ENCODE measurements at regions not wholly inside any gene's neighbourhood (a gene's known extent, or its start where the extent isn't known, plus 50 kb on each side); places are given as distances from the start of the nearest gene placed in this dataset.

- Mint-ChIP-seq H3K27me3 (ENCODE audit: insufficient read depth, unreplicated experiment) (no peaks in the 10 kb centered on the region), H3K4me3 (ENCODE audit: unreplicated experiment) (no peak overlapping the region), H3K4me1 (ENCODE audit: low read depth, unreplicated experiment) (no peaks in the 10 kb centered on the region), H3K36me3 (ENCODE audit: insufficient read depth, unreplicated experiment) (no peaks in the 10 kb centered on the region), H3K27ac (ENCODE audit: unreplicated experiment) (no peak overlapping the region), H3K9me3 (ENCODE audit: unreplicated experiment) (no peaks in the 10 kb centered on the region)
- intact Hi-C loops (cut with micrococcal nuclease; ENCODE audit: unreplicated experiment) = no loop called here
- Histone ChIP-seq H3K27me3 (replicated peaks; ENCODE audit: control insufficient read depth, insufficient read depth, low read length) (no peaks in the 10 kb centered on the region), H3K4me3 (ENCODE audit: low read depth, low read length) (no peak overlapping the region), H3K36me3 (ENCODE audit: control insufficient read depth, insufficient read depth, low read length) (no peaks in the 10 kb centered on the region), H3K9me3 (no peaks in the 10 kb centered on the region), H3K4me1 (no peaks in the 10 kb centered on the region)
- DNase-seq = no peak
- no peak for TF ChIP-seq CTCF (IDR thresholded peaks at IDR 0.05; ENCODE audit: insufficient read depth in 1 of 2, low read depth in 1 of 2, low read length in 1 of 2, severe bottlenecking in 1 of 2, unreplicated experiment in 1 of 2)
- BruUV-seq (replicated peaks) = no TSS peak
- CTCF ChIA-PET = no interaction called here
- POLR2A ChIA-PET = no interaction called here
Observed at GRCh38 chr2:123717636-123718334, 307.3 kb upstream of the CNTNAP5 start.

- no peaks in the 10 kb centered on the region for H3K27me3 ChIP-seq (replicated peaks; ENCODE audit: control insufficient read depth, insufficient read depth, low read length)
- no peak for TF ChIP-seq CTCF (IDR thresholded peaks at IDR 0.05; ENCODE audit: insufficient read depth in 1 of 2, low read depth in 1 of 2, low read length in 1 of 2, severe bottlenecking in 1 of 2, unreplicated experiment in 1 of 2)
- H3K4me1 ChIP-seq = no peaks in the 10 kb centered on the region
- H3K4me1 Mint-ChIP-seq (ENCODE audit: low read depth, unreplicated experiment) = no peaks in the 10 kb centered on the region
- no peaks in the 10 kb centered on the region for H3K9me3 Mint-ChIP-seq (ENCODE audit: unreplicated experiment)
- no peak overlapping the region for H3K4me3 ChIP-seq (ENCODE audit: low read depth, low read length)
- no peaks in the 10 kb centered on the region for H3K27me3 Mint-ChIP-seq (ENCODE audit: insufficient read depth, unreplicated experiment)
- H3K4me3 Mint-ChIP-seq (ENCODE audit: unreplicated experiment) = no peak overlapping the region
- H3K9me3 ChIP-seq = no peaks in the 10 kb centered on the region
- no peaks in the 10 kb centered on the region for H3K36me3 Mint-ChIP-seq (ENCODE audit: insufficient read depth, unreplicated experiment)
- no peak overlapping the region for H3K27ac Mint-ChIP-seq (ENCODE audit: unreplicated experiment)
- POLR2A ChIA-PET = no interaction called here
- no peaks in the 10 kb centered on the region for H3K36me3 ChIP-seq (ENCODE audit: control insufficient read depth, insufficient read depth, low read length)
- intact Hi-C loops (cut with micrococcal nuclease; ENCODE audit: unreplicated experiment) = no loop called here
- CTCF ChIA-PET = no interaction called here
- DNase-seq = no peak
- BruUV-seq (replicated peaks) = no TSS peak
Observed at GRCh38 chr2:123720760-123721159, 304.3 kb upstream of the CNTNAP5 start.

- H3K4me3 Mint-ChIP-seq (ENCODE audit: unreplicated experiment) = no peak overlapping the region
- CTCF ChIA-PET = no interaction called here
- H3K27me3 Mint-ChIP-seq (ENCODE audit: insufficient read depth, unreplicated experiment) = no peaks in the 10 kb centered on the region
- no peaks in the 10 kb centered on the region for H3K36me3 ChIP-seq (ENCODE audit: control insufficient read depth, insufficient read depth, low read length)
- H3K27me3 ChIP-seq (replicated peaks; ENCODE audit: control insufficient read depth, insufficient read depth, low read length) = no peaks in the 10 kb centered on the region
- no peak for TF ChIP-seq CTCF (IDR thresholded peaks at IDR 0.05; ENCODE audit: insufficient read depth in 1 of 2, low read depth in 1 of 2, low read length in 1 of 2, severe bottlenecking in 1 of 2, unreplicated experiment in 1 of 2)
- H3K9me3 Mint-ChIP-seq (ENCODE audit: unreplicated experiment) = no peaks in the 10 kb centered on the region
- no peaks in the 10 kb centered on the region for H3K4me1 ChIP-seq
- intact Hi-C loops (cut with micrococcal nuclease; ENCODE audit: unreplicated experiment) = no loop called here
- POLR2A ChIA-PET = no interaction called here
- H3K27ac Mint-ChIP-seq (ENCODE audit: unreplicated experiment) = no peak overlapping the region
- no peak overlapping the region for H3K4me3 ChIP-seq (ENCODE audit: low read depth, low read length)
- no TSS peak for BruUV-seq (replicated peaks)
- H3K36me3 Mint-ChIP-seq (ENCODE audit: insufficient read depth, unreplicated experiment) = no peaks in the 10 kb centered on the region
- DNase-seq = no peak
- no peaks in the 10 kb centered on the region for H3K9me3 ChIP-seq
- H3K4me1 Mint-ChIP-seq (ENCODE audit: low read depth, unreplicated experiment) = no peaks in the 10 kb centered on the region
Observed at GRCh38 chr2:123723706-123724105, 301.4 kb upstream of the CNTNAP5 start.

Data from Caco-2 (cell line).